Head of caudate nucleus (tissue), 42 donors: ENCODE measurements at regions not wholly inside any gene's neighbourhood (a gene's known extent, or its start where the extent isn't known, plus 50 kb on each side); places are given as distances from the start of the nearest gene placed in this dataset.
"Not testable (repeated sequence)": the region's sequence is repeated elsewhere in the genome, so short reads cannot be mapped to it uniquely, and the experiment has no call there.

Experiments used
- DNase-seq, 42 donors: peaks; one replicate each; pipeline versions ENCODE4 v3.0.0 to v3.0.0-alpha.2; 2020 to 2021; ENCODE audit warnings: mixed read lengths in 7 of 42
- intact Hi-C: fragments of 100-400 bp; cut with DNase I; formaldehyde crosslinking; loops from one replicate; pipeline ENCODE4 v1.15.0; 2022

DNA sequence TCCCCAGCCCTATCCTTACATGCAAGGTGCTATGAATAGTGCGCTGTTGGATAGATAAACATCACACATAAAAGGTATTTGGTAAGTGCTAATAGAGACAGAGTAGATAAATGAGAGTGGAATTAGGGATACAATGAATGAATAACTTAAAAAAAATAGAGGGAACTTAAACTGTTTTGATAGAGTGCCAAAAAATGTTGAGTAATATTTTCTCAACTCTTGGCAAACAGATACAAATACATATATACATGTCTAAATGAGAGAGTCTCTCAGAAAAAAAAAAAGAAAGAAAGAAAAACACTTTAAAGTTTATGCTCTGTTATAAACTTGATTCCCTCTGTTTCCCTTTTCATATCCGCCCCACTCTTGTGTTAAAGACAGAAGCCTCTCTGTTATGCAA, 667.4 kb downstream of the ROBO2 start:
- intact Hi-C loops = no loop called here
- no peak for DNase-seq

DNA sequence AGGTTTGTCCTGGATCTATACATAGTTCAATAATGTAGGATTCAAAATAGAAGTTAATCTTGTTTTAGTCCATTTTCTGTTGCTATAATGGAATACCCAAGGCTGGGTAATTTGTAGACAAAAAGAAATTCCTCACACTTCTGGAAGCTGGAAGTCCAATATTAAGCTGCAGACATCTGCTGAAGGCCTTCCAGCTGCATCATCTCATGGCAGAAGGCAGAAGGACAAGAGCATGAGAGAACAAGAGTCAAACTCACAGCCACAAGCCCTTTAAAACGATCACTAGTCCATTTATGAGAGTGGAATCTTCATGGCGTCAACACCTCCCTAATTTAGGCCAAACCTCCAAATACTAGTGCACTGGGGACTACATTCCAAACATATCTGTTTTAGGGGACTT, 669.3 kb downstream of the ROBO2 start:
- DNase-seq = no peak
- intact Hi-C loops = no loop called here

DNA sequence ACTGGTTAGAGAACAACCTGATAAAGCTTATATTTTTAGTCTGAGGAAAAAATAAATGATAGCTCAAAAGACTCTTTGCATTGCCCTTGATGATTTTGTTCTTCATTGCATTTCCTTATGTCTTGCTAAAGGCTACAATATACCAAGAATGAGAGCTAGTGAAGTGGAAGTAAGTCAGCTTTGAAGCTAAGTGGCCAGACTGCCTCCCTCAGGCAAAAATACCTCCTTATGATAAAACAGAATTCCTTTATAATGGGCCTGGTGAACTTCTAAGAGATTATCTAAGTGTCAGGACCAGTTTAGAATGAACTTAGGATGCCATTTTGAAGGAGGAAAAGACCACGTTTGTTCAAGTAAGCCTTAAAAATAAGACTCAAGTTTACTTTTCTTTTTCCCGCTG, 678.4 kb downstream of the ROBO2 start:
- intact Hi-C loops = no loop called here
- DNase-seq = no peak

DNA sequence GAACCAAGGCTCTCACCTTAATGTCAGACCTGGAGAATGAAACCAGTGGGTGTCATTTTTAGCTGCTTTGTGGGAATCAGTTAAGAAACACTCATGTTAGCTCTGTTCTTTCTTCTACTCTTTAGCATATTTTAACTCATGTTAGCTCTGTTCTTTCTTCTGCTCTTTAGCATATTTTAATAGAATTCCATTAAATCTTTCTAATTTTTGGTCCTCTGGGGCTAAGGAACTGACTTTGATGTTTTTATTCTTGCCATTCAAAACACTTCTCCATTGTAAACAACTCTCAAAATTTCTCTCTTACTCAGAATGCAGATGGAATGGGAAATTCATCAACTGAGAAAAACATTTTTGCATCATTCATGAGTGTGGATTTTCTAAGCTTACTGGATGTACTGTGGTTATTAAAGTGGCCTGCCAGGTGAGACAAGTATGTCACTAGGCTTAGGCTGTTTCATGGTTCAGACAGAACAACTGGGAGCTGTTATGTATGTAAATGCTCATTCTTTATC, 680.6 kb downstream of the ROBO2 start:
- intact Hi-C loops = no loop called here
- DNase-seq = peak in 1 of 42 donors; percentile 22

DNA sequence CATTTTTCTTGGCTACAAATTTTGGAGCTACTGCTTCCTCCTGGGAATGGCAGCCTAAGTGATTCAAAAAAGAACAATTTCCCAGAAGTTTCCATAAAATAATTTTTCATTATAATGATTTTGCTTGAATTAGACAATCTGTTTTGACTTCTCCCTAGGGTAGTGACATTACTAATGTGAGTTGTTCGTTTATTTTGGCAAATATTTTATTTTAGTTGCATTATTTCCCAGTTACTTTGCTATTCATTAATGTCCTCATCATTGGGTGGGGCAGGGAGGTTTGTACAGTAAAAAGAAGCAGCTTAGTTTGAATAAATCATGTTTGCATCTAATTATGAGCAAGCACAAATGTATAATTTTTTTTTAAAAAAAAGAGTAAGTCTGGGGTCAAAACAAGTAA, 686.6 kb downstream of the ROBO2 start:
- intact Hi-C loops = no loop called here
- no peak for DNase-seq

DNA sequence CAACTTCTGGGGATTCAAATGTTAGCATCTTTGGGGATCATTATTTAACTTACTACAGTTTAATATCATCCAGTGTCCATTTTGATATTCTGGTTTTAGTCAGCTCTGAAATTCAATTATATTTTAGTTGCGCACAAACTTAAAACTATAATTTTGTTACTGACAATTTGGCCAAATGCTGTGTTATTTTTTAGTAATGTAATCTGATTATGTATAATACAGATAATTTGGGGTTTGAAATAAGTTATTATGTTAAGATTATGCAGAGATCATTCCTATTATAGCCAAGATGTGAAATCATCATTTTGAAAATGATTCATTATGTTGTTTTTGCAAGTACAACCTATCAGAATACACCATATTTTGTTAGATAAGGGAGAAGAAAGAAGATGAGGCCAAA, 706.1 kb downstream of the ROBO2 start:
- DNase-seq = no peak

DNA sequence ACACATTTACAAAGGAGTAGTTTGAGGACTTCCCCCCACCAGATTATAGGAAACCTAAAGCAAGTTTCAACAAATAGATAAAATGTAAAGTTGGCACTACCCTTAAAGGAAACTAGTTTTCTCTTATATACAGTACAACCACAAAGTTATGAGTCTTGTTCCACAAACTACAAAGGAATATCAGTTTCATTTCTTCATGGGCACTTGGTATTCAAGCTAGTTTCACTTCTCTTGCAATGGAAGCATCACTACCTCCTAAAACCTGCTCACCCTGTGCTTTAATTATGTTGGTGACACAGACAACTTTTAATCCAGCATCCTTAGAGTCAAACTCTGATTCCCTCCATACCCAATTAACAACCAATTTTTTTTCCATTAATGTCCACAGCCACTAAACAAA, 707.0 kb downstream of the ROBO2 start:
- intact Hi-C loops = no loop called here
- DNase-seq = no peak

More for the DNA sequence above, 706.1 kb downstream of the ROBO2 start:
- intact Hi-C loops = no loop called here

DNA sequence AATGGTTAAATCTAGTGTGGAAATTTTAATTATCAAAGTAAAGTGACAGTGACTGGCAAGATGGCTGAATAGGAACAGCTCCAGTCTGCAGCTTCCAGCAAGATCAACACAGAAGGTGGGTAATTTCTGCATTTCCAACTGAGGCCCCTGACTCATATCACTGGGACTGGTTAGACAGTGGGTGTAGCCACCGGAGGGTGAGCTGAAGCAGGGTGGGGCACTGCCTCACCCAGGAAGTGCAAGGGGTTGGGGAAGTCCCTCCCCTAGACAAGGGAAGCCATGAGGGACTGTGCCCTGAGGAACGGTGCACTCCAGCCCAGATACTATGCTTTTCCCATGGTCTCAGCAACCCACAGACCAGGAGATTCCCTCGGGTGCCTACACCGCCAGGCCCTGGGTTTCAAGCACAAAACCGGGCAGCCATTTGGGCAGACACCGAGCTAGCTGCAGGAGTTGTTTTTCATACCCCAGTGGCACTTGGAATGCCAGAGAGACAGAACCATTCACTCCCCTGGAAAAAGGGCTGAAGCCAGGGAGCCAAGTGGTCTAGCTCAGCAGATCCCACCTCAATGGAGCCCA, 716.6 kb downstream of the ROBO2 start:
- intact Hi-C loops, DNase-seq: not testable (repeated sequence)

DNA sequence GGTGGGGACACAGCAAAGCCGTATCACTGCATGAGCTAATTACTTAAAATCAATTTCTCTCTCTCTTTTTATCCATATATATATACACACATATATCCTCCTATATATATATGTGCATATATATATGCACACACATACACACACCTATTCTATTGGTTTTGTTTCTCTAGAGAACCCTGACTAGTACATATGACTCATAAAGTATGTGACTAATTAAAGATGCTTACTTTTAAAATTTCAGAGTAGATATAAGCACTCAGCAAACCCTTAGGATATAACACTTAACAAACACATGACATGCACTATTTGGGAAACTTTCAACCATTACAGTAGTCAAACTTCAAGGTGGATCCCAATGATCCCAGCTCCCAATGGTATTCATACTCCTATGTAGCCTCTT, 732.6 kb downstream of the ROBO2 start:
- no peak for DNase-seq
- intact Hi-C loops = no loop called here

DNA sequence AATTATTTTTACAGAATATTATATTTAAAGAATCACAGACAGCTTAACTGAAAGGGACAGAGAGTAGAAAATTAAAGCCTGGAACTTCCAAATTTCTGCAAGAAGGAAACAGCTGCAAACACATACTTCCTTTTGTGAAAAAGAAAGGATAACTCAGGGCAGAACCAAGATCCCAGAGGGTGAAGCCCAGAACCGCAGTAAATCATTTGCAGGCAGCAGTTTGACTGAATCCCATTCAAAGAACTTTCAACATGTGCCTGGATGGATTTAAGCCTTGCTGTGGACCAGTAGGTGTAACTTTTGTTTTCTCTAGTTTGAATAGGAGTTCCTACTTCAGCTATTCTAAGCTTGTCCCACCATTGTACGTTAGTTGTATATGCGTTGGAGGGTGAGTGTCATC, 733.2 kb downstream of the ROBO2 start:
- intact Hi-C loops = no loop called here
- DNase-seq = no peak

DNA sequence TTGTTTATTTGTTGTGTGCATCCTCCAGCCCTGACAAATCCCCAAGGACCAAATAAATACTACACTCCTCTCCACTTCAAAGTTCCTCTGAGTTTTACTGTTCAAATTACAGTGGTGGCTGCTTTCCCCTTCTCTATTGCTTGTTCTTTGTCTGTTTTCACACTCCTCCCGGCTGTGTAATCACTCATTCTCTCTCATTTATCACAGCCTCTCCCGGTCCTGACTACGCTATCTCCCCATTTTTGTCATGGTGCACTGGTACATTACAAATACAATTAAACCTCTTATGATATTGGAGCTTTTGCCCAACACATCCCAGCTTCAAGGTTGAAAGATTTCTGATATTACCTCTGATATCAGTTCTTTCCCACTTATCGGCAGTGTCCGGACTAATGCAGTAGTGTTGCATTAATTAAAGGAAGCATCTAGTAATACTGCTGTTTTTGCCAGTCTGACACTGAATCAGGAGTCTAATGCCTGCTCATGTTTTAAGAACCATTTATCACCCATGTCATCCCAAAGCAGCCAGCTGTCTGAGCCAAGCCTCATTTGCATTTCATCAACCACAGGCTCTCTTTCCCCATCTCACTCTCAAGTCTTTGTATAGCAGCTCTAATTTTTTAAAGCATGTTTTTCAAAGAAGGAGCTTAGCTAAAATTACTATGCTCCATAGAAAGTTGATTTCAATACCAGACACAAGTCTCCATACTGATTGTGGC, 740.5 kb downstream of the ROBO2 start:
- no peak for DNase-seq
- intact Hi-C loops = no loop called here

DNA sequence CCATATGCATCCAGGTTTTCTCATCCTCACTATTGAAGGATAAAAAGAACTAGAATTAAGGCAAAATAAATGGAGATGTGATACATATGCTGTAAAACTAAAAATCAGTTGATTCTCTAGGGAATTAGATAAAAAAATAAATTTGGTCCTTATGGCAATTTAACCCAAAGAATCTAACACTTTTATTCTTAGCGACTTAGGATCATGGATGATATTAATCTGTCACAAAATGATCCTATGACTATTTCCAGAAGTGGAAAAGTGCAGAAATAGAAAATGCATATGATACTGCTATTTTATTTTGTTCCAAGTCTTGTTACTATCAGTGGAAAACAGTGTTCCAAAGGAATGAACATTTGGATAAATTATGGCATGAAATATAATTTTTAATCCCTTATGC, 746.3 kb downstream of the ROBO2 start:
- DNase-seq = no peak
- intact Hi-C loops = no loop called here

DNA sequence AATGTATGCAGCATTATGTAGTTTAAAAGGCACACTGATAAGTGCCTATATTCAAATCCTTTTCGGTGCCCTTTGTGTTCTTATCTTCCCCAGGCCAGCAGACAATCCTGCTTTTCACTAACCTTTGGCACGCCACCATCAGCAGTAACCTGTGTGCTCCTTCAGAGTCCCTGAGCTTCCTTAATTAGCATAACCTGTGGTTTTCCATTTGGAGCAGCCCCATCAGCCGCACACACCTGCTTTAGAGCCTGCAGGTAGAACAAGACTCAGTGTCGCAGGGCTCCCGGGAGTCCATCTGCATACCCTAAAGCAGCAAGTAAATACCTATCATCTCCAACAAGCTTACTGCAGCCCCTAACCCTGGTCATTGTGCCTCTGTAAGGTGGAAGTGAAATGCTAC, 755.1 kb downstream of the ROBO2 start:
- DNase-seq = no peak
- intact Hi-C loops = no loop called here

DNA sequence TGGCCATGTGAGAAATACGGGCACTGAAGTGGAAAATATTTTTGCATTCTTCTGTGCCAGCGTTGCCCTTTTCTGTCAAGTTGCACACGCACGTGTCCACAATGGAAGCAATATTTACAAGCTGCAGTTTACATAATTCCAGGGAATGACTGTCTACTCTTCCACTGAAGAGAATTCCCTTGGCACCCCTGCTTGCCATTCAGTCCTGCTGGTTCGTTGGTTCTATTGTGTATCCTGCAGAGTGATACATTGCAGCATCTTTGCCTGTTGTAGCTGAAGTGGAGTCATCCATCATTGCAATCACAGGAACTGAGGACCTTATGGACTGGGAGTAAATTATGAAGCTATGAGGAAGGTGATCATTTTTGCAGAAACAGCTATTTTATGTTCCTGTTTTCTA, 759.4 kb downstream of the ROBO2 start:
- no peak for DNase-seq
- intact Hi-C loops = no loop called here

DNA sequence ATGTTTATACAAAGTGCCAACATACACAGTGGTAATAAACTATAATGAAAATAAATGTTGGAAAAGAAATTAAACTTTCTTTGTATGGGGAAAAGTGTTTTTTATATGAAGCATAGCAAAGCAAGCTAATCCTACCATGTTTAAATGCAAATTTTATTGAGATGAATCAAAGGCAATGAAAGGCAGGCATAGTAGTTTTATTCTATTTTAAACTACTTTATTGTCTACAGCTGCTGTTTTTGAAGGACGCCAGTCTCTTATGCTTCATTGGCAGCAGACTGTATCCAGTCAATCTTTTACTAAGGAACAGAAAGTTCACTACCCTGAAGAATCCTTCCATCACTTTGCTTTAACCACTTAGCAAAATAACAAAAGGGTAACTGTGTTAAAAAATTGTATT, 761.0 kb downstream of the ROBO2 start:
- intact Hi-C loops = no loop called here

DNA sequence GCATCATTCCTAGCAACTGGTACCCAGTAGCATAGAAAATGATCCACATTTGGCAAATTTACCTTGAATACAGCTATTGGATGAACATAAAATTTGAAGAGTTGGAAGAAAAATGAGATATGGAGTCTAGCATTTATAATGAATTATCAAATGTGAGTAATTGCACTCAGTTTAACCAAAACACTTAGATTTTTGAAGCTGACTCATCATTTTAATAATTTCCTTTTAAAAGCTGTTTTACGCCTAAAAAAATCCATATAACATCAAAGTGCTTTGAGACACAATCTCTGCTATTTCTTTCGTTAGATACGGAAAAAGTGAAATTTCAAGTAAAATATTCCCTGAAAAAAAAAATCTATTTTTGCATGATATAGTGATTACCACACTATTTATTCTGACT, 767.4 kb downstream of the ROBO2 start:
- intact Hi-C loops = no loop called here
- DNase-seq = no peak

More for the DNA sequence above, 761.0 kb downstream of the ROBO2 start:
- DNase-seq = no peak

DNA sequence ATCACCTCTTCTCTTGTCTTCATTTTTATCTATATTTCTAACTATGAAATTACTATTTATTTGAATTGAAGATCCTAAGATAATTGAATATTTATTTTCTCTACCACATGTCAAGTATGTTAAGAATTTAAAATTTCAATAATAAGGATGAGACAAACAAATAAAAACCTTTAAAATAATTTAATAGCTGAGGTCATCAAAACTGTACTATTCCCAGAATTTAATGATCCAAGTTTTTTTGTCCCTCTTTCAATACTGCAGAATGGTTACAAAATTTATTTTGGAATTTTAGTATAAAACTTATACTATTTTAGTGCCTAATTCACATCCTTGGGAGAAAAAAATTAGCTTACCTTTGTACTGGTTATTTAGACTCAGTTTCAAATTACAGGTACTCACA, 774.9 kb downstream of the ROBO2 start:
- intact Hi-C loops = no loop called here
- DNase-seq = no peak

DNA sequence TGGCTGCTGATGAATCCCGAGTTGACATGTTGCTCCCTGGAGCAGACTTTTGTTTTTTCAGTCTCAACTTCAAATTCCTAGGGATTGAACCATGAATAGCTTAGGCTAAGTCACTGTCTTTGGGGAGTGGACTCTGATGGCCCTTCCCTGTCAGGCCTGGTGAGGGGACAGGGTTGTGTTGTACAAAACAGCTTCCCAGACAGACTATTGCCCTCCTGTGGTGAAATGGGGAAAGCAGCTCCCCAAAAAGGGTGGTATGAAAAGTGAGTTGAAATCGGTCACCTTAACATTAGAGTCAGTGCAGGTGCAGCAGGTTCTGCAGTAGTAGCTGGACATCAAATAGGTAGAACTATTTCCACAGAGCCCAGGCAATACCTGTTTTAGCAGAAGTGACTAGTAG, 775.6 kb downstream of the ROBO2 start:
- no peak for DNase-seq
- intact Hi-C loops = no loop called here

DNA sequence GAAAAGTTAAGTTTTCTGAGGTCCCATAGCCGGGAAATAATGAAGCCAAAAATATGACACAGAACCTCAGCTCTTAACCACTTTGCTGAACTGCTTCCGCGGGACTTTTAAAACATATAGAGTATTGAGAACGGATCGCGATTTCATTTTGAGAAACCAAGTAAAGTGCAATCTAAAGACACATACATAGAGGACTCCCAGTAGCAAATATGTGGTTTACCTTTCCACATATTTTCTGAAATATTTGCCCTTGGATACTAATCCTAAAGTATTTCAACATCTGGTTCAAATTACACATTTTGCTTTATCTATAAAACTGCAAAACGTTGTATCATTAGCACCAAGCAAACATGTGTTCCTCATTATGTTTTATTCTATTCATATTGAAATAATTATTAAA, 776.5 kb downstream of the ROBO2 start:
- no peak for DNase-seq
- intact Hi-C loops = no loop called here

DNA sequence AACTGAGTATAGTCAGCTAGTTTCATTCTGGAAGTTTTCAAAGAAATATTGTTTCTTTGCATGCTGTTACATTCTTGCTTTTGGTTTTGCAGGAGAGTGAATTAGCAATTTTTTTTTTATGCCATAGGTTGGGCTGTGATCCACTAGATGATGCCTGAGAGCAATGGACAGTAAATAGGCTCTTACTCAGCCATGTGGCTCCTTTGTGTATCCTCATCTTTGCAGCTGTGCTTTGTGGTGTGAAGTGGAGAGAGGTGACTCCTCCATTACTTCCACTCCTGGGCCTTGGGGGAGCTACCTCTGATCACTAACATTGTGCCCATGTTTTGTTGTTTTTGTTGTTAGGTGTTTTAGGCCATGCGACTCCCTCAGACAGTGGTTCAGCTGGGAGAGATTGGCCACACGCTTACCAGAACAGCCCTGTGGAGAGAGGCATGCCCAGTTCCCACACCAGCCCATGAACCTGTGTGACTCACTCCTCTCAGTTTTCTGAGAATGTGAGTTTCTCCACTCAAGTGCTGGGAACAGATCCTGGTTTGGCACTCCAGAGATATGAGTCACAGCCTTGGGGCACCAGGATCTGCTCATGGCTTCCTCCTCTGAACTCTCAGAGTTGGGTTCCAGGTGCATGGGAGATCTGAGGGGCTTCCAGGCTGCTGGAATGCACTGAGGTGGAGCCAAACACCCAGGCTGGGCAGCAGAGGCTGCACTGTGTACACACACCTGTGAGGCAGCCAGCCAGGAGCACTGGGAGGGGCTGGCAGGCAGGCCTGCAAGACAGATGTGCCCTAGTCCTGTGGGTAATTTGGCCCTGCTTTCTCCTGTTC, 785.3 kb downstream of the ROBO2 start:
- intact Hi-C loops = no loop called here
- no peak for DNase-seq
